HK-2 (cell line): ENCODE measurements at regions not wholly inside any gene's neighbourhood (a gene's known extent, or its start where the extent isn't known, plus 50 kb on each side); places are given as distances from the start of the nearest gene placed in this dataset.
"Not testable (repeated sequence)": the region's sequence is repeated elsewhere in the genome, so short reads cannot be mapped to it uniquely, and the experiment has no call there.

ENCODE experiments used
- DNase-seq: peaks from one replicate; pipeline ENCODE4 v3.0.0-alpha.2; 2018; ENCODE audit not compliant: unreplicated experiment

- no peak for DNase-seq
Observed at GRCh38 chr13:58619396-58620113, 988.0 kb downstream of the PCDH17 start.

DNA sequence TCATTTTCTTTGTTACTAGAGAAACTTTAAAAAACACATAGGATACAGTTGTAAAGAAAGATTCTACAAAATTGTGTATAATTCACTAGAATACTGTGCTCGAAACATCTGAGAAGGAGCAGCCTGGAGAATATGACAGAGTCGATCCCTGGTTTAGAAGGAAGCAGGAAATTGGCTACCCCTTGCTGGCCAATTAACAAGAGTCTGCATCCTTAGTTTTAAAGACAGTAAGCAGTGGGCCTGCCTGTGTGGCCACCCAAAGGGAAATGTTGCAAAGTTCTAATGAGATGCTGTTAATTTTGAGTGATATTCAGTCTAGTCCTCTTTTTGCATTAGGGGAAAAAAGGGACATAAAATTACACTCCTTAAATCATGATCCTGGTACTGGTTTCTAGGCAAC is 988.6 kb downstream of the PCDH17 start:
- no peak for DNase-seq

- no peak for DNase-seq
Observed at GRCh38 chr13:58625703-58626389, 994.3 kb downstream of the PCDH17 start.

DNA sequence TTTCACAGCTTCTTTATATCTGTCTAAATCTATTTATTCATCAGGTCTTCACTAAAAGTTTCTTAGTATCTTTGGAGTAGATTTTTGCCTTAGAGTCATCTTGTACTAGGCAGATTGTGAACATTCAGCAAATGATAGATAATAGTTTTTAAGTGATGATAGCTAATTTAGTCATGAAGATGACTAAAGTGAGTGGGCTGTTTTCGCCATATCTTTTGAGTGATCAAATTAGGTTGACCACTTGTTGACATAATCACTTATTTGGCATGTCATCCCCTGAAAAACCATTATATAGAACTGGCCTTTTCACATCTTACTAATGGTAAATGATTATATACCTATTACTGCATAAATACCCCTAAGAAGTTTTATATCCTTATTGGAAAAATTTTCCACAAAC is 999.2 kb downstream of the PCDH17 start:
- no peak for DNase-seq

DNA sequence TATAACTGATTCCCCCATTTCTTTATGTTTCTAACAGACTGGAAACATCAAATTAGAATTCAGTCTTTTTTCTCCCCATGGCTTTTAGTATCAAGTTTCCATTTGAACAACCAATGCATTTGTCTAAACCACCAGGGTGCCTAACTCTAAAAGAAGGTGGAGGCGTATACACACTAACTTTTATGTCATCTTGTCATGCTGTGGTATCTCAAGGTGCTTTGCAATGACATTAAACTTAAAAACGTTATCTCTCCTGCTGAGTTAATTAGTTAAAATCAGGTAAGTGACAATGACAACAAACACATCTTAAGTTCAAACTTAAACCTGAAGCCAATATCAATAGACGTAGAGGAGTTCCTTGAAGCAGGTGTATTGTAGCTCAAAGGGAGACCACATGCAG is 1001.7 kb downstream of the PCDH17 start:
- no peak for DNase-seq

GRCh38 chr13:58655086-58655485 is 1023.5 kb downstream of the PCDH17 start:
- no peak for DNase-seq

DNA sequence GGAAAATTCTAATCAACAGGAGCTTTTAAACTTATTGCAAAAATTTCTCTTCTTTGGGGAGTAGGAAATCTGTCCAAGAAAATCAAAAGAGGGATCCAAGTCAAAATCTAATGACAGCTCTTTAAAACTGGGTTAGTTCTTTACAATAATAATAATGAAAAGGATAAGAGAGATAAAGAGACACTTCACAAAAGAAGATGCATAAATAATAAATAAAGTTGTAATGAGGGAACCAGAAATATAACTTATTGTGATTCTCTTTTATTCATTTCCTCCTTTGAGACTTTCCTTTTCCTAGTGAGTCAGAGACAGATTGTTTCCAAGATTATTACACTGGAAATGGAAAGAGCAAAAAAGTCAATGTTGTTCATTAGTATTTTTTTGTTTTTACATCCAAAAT is 1029.3 kb downstream of the PCDH17 start:
- no peak for DNase-seq

- no peak for DNase-seq
Observed at GRCh38 chr13:58666331-58666730, 1034.8 kb downstream of the PCDH17 start.

DNA sequence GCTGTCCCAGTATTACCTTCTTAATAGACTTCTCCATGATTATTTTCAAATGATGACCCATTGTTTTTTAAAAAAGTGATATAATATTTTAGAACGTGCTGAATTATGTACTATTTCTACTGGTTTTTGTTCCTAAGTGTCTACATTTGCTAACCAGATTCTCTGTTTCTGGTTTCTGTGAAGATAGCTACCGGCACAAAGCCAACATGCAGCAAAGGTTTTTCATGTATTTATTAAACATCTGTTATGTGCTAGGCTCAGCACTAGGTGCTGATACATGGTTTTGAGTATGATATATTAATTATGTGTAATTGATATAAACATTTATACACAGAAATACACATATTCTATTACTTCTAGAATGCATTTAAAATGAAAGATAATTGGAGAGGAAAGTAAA is 1035.6 kb downstream of the PCDH17 start:
- DNase-seq = no peak

DNA sequence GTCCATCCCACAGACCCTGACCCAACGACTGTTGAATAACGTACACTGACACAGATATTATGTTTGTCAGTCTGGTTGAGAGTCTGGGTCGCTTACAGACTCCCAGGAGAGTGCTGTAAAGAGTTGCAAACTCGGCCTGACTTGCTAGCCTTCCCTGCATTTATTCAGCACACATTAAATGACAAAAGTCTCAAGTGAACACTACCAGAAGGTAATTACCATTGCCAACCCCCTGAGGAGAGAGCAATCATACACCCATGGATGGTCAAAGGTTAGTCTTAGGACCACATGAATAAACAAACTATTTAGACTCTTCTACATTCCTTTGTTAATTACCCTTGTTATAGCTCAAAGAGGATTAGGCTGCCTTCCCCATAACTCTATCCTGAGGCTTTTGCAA is 1048.6 kb downstream of the PCDH17 start:
- no peak for DNase-seq

DNA sequence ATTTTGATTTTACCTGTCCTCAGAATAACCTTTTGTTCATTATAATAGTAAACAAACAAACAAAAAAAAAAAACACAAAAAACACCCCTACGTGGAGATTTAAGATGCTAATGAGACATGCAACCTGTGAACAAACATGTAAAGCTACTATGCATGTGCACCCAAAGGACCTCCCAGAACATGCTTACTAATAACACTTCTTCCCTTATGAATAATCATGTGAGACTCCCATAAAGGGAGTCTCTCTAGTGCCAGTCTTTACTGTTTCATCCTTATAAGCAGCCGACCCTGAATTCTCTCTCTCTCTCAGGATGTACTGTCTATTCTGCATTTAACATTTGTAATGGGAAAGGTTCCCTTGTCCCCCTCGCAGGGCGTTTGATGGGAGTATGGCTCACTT is 1051.1 kb downstream of the PCDH17 start:
- no peak for DNase-seq

- no peak for DNase-seq
Observed at GRCh38 chr13:58687148-58687547, 1055.6 kb downstream of the PCDH17 start.

- DNase-seq = no peak
Observed at GRCh38 chr13:58698531-58698930, 1067.0 kb downstream of the PCDH17 start.

DNA sequence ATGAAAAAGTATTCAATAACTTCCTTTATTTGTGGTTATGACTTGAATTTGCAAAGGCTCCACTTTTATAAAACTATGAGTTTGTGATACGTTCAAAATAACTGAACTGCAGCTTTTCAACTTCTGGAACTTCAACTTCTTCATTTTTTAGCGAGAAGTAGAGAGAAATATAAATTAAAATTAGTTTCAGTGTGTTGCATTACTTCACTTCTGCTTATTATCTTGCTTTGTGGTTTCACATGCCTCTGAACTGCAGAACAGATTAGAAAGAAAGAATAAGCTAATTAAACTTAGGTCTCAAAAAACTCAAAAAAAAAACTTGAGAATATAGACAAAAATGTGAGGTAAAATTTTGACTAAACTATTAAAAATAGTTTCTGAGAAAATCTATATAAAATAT is 1073.4 kb downstream of the PCDH17 start:
- DNase-seq = no peak

GRCh38 chr13:58706421-58706820 is 1074.9 kb downstream of the PCDH17 start:
- DNase-seq = no peak

GRCh38 chr13:58712191-58712590 is 1080.6 kb downstream of the PCDH17 start:
- DNase-seq = no peak

DNA sequence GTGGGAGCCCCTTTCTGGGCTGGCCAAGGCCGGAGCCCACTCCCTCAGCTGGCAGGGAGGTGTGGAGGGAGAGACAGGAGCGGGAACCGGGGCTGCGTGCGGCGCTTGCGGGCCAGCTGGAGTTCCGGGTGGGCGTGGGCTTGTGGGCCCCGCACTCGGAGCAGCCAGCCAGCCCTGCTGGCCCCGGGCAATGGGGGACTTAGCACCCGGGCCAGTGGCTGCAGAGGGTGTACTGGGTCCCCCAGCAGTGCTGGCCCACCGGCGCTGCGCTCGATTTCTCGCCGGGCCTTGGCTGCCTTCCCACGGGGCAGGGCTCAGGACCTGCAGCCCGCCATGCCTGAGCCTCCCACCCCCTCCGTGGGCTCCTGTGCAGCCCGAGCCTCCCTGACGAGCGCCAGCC is 1082.5 kb downstream of the PCDH17 start:
- DNase-seq = not testable (repeated sequence)

DNA sequence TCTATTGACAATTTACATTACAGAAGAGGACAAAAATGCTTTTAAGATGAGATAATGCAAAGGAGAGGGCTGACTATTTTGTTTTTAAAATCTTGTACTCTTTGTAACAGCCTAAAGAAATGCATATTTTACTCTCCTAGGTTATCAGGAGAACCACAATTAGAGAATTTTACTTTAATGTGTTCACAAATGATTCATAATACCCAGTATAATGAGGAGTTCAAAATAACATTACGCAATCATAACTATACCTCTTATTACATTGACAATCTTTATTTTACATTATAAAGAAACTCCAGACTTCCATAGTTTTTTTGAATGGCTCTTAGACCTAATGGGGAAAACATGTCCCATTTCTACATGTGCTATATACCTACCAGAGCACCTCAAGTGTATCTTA is 1089.7 kb downstream of the PCDH17 start:
- DNase-seq = no peak

- no peak for DNase-seq
Observed at GRCh38 chr13:58728126-58728525, 1096.6 kb downstream of the PCDH17 start.

- no peak for DNase-seq
Observed at GRCh38 chr13:58729361-58729760, 1097.8 kb downstream of the PCDH17 start.

DNA sequence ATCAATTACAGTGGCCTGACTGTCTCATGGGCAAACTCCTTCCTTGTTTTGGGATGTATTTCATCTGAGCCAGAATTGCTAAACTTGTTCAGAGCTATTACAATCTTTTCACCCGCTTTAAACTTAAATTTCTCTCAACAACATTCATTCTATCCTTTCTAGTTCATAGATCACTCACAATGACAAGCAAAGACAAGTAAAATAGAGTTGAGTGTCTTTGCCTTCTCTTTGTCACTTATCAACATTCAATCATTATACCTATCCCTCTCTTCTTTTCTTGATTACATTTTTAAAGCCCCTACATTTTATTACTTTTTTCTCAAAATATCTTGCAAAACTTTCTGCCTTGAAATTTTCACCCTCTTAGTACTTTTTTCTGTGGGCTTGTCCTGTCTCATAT is 1113.1 kb downstream of the PCDH17 start:
- no peak for DNase-seq

- DNase-seq = no peak
Observed at GRCh38 chr13:58767566-58767965, 1136.0 kb downstream of the PCDH17 start.

GRCh38 chr13:58773280-58773859 is 1141.8 kb downstream of the PCDH17 start:
- no peak for DNase-seq
